AG09319 (cell line): ENCODE measurements at regions not wholly inside any gene's neighbourhood (a gene's known extent, or its start where the extent isn't known, plus 50 kb on each side); places are given as distances from the start of the nearest gene placed in this dataset.
"Not testable (repeated sequence)": the region's sequence is repeated elsewhere in the genome, so short reads cannot be mapped to it uniquely, and the experiment has no call there.

ENCODE experiments used
- DNase-seq: peaks from one replicate; pipeline ENCODE4 v3.0.0-alpha.2; 2010; ENCODE audit warnings: low read depth; ENCODE audit errors: extremely low read depth
- TF ChIP-seq, protein P1 (sequence below): IDR thresholded peaks from 2 replicates; pipeline ENCODE4 v1.5.1; 2011; ENCODE audit warnings: low read depth, mild to moderate bottlenecking, inconsistent platforms, low read length, moderate library complexity

GRCh38 chr9:18324928-18325745, 148.8 kb upstream of the ADAMTSL1 start:
- TF ChIP-seq, protein P1, sequence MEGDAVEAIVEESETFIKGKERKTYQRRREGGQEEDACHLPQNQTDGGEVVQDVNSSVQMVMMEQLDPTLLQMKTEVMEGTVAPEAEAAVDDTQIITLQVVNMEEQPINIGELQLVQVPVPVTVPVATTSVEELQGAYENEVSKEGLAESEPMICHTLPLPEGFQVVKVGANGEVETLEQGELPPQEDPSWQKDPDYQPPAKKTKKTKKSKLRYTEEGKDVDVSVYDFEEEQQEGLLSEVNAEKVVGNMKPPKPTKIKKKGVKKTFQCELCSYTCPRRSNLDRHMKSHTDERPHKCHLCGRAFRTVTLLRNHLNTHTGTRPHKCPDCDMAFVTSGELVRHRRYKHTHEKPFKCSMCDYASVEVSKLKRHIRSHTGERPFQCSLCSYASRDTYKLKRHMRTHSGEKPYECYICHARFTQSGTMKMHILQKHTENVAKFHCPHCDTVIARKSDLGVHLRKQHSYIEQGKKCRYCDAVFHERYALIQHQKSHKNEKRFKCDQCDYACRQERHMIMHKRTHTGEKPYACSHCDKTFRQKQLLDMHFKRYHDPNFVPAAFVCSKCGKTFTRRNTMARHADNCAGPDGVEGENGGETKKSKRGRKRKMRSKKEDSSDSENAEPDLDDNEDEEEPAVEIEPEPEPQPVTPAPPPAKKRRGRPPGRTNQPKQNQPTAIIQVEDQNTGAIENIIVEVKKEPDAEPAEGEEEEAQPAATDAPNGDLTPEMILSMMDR: no peak
- DNase-seq: no peak

DNA sequence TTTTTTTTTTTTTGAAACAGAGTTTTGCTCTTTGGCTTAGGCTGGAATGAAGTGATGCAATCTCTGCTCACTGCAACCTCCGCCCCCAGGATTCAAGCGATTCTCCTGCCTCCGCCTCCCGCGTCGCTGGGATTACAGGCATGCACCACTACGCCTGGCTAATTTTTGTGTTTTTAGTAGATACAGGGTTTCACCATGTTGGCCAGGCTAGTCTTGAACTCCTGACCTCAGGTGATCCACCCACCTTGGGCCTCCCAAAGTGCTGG, 148.3 kb upstream of the ADAMTSL1 start:
- not testable (repeated sequence) for DNase-seq

DNA sequence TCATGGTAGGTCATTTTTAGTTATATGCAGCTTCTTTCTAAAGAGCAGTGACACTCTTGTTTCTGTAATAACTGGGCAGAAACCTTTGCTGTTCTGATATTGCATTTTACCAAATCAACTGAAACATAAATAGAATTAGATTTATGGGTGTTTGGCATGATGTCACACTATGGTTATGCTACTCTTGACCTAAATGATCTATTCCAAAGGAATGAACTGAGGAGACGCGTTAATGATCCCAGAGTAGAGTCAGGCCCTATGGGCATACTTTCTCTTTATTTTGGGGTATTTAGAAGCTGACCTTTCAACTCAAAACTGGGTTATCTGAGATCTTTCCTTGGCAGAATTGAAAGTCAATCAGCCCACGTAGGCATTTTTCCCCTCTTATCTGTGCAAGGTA, 146.8 kb upstream of the ADAMTSL1 start:
- TF ChIP-seq, protein P1: no peak
- DNase-seq: no peak

GRCh38 chr9:18330401-18331309, 143.3 kb upstream of the ADAMTSL1 start:
- TF ChIP-seq, protein P1: no peak
- no peak for DNase-seq

DNA sequence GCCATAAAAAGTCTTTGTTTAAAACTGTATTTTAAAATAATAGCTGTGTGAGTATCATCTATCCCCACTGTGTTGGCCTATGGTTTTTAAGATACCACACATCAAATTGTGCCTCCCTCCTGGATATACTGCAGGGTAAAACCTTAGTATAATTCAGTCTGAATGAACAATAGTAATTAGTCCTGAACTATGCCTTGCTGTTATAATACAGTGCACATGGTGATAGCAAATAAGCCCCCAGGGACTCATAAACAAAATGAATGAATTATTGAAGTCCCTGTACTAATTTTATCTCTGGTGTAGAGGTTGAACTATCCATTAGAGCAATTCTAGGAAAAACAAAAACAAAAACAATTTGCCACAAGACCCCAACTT, 142.7 kb upstream of the ADAMTSL1 start:
- no peak for DNase-seq
- TF ChIP-seq, protein P1: no peak

DNA sequence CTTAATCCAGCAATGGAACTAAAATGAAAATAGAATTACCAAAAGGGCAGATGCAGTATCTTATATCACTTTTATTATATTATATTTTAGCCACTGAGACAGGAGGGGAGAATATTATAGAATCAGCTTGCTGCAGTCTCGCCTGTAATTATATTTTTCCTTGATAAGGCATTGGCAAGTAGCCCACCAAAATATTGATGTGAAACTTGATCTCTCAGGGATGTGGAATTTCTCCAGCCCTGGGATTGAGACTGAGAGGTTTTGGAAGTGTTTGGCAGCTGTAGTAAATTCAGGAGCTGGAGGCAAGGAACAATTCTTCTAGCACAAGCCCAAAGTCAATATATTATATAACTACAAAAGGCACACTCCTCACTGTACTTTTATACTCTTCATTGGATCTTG, 142.1 kb upstream of the ADAMTSL1 start:
- TF ChIP-seq, protein P1: no peak
- DNase-seq: no peak

DNA sequence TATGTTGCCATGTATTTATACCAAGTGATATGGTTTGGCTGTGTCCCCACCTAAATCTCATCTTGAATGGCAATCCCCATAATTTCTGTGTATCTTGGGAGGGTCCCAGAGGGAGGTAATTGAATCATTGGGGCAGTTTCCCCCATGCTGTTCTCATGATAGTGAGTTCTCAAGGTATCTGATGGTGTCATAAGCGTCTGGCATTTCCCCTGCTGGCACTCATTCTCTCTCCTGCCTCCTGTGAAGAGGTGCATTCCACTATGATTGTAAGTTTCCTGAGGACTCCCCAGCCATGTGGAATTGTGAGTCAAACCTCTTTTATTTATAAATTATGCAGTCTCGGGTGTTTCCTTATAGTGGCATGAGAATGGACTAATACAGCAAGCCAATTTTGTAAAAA, 140.8 kb upstream of the ADAMTSL1 start:
- DNase-seq: no peak
- TF ChIP-seq, protein P1: no peak
